ENCODE measurements at regions not wholly inside any gene's neighbourhood (a gene's known extent, or its start where the extent isn't known, plus 50 kb on each side); places are given as distances from the start of the nearest gene placed in this dataset.

DNA sequence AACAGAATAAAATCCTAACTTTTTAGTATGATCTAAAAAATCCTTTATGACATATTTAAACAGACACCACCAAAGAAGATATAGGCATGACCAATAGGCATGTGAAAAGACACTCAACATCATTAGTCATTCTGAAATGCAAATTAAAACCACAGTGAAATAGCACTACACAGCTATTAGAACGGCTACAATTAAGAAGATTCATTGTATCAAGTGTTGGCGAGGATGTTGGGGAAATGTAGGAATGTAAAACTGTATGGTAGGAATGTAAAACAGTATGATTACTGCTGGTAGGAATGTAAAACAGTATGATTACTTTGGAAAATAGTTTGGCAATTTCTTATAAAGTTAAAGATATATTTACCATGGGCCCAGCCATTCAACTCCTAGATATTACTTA is 253.3 kb upstream of the TCF4 start:
- TF ChIP-seq HNRNPUL1 (IDR thresholded peaks at IDR 0.05; ENCODE audit: low read length) (no peak), SAP30 (IDR thresholded peaks at IDR 0.05; ENCODE audit: borderline replicate concordance, insufficient read depth, low read depth, low read length, poor library complexity, severe bottlenecking) (no peak), EZH2 (IDR thresholded peaks at IDR 0.05; ENCODE audit: borderline replicate concordance, low read depth, low read length) (no peak)
